Neural crest cell (in vitro differentiated cells): ENCODE measurements at regions not wholly inside any gene's neighbourhood (a gene's known extent, or its start where the extent isn't known, plus 50 kb on each side); places are given as distances from the start of the nearest gene placed in this dataset.

Source experiments
- DNase-seq: peaks from one replicate; pipeline ENCODE4 v3.0.0; 2021; ENCODE audit warnings: low read depth, mixed read lengths, low spot score
- H3K27ac Mint-ChIP-seq: one replicate; pipeline ENCODE4 v1.8.0; 2021; ENCODE audit warnings: mild to moderate bottlenecking, mixed read lengths; ENCODE audit not compliant: unreplicated experiment
- H3K27me3 Mint-ChIP-seq: 2 replicates; pipeline ENCODE4 v1.8.0; 2021; ENCODE audit warnings: low read depth, mild to moderate bottlenecking, mixed read lengths
- H3K36me3 Mint-ChIP-seq: 2 replicates; pipeline ENCODE4 v1.8.0; 2021; ENCODE audit warnings: low read depth, mild to moderate bottlenecking, mixed read lengths
- H3K4me1 Mint-ChIP-seq: 2 replicates; pipeline ENCODE4 v1.8.0; 2021; ENCODE audit warnings: mixed read lengths
- H3K4me3 Mint-ChIP-seq: one replicate; pipeline ENCODE4 v1.8.0; 2021; ENCODE audit warnings: mild to moderate bottlenecking, mixed read lengths
- H3K9me3 Mint-ChIP-seq: 2 replicates; pipeline ENCODE4 v1.8.0; 2021; ENCODE audit warnings: mixed read lengths
- CTCF ChIP-seq: fragments of 200-600 bp; sonication (generic); conservative IDR thresholded peaks from 2 replicates; pipeline ENCODE4 v1.5.0; 2021; ENCODE audit warnings: antibody characterized with exemption, mild to moderate bottlenecking

GRCh38 chr3:10702961-10703740 lies 112.9 kb upstream of the SLC6A11 start:
- TF ChIP-seq CTCF = no peak
- Mint-ChIP-seq H3K4me3 (no peak overlapping the region), H3K36me3 (no peaks in the 10 kb centered on the region), H3K9me3 (no peaks in the 10 kb centered on the region), H3K4me1 (peaks cover 13% of the 10 kb centered on the region), H3K27me3 (peaks cover 84% of the 10 kb centered on the region), H3K27ac (no peak overlapping the region)
- peak; percentile 68 for DNase-seq

- H3K36me3 Mint-ChIP-seq = no peaks in the 10 kb centered on the region
- no peaks in the 10 kb centered on the region for H3K9me3 Mint-ChIP-seq
- no peak overlapping the region for H3K27ac Mint-ChIP-seq
- H3K27me3 Mint-ChIP-seq = peaks cover 85% of the 10 kb centered on the region
- TF ChIP-seq CTCF = peak; percentile 54
- no peak for DNase-seq
- no peak overlapping the region for H3K4me3 Mint-ChIP-seq
- H3K4me1 Mint-ChIP-seq = peaks cover 13% of the 10 kb centered on the region
Observed at GRCh38 chr3:10703875-10704274, 112.2 kb upstream of the SLC6A11 start.

GRCh38 chr3:10706156-10706739 lies 109.8 kb upstream of the SLC6A11 start:
- Mint-ChIP-seq H3K9me3 (no peaks in the 10 kb centered on the region), H3K27me3 (peaks cover 91% of the 10 kb centered on the region), H3K4me3 (peak overlapping the region; percentile 72), H3K27ac (no peak overlapping the region), H3K4me1 (peaks cover 13% of the 10 kb centered on the region), H3K36me3 (no peaks in the 10 kb centered on the region)
- DNase-seq = no peak
- no peak for TF ChIP-seq CTCF

- DNase-seq = no peak
- Mint-ChIP-seq H3K9me3 (no peaks in the 10 kb centered on the region), H3K4me3 (peak overlapping the region; percentile 82), H3K4me1 (peaks cover 13% of the 10 kb centered on the region), H3K36me3 (no peaks in the 10 kb centered on the region), H3K27me3 (peaks cover 91% of the 10 kb centered on the region), H3K27ac (no peak overlapping the region)
- no peak for TF ChIP-seq CTCF
Observed at GRCh38 chr3:10706740-10707399, 109.2 kb upstream of the SLC6A11 start.

GRCh38 chr3:10707400-10708215 lies 108.4 kb upstream of the SLC6A11 start:
- DNase-seq = peak; percentile 27
- peak; percentile 53 for TF ChIP-seq CTCF
- Mint-ChIP-seq H3K9me3 (no peaks in the 10 kb centered on the region), H3K27me3 (peaks cover 91% of the 10 kb centered on the region), H3K4me1 (peaks cover 13% of the 10 kb centered on the region), H3K27ac (no peak overlapping the region), H3K36me3 (no peaks in the 10 kb centered on the region), H3K4me3 (peak overlapping the region; percentile 82)
